SU-DHL-6 (cell line): ENCODE measurements at regions not wholly inside any gene's neighbourhood (a gene's known extent, or its start where the extent isn't known, plus 50 kb on each side); places are given as distances from the start of the nearest gene placed in this dataset.

Experiments
- H2AFZ ChIP-seq: fragments of 200-600 bp; sonication (generic); 2 replicates; pipeline ENCODE4 v1.6.1; 2014; ENCODE audit warnings: low read depth, mild to moderate bottlenecking, moderate library complexity, mixed read lengths, antibody characterized with exemption, low read length; ENCODE audit not compliant: severe bottlenecking
- H3F3A ChIP-seq: fragments of 200-600 bp; shearing (Covaris generic); 2 replicates; pipeline ENCODE4 v1.6.0; 2016; ENCODE audit warnings: antibody characterized with exemption, mild to moderate bottlenecking; ENCODE audit not compliant: insufficient read depth
- H3K27ac ChIP-seq: fragments of 200-600 bp; sonication (generic); 2 replicates; pipeline ENCODE4 v1.5.1; 2016; ENCODE audit warnings: low read depth, mild to moderate bottlenecking, low read length, moderate library complexity, mixed read lengths
- H3K27me3 ChIP-seq: fragments of 200-600 bp; sonication (generic), shearing (Covaris generic); 2 replicates; pipeline ENCODE4 v1.6.0; 2014; ENCODE audit warnings: mild to moderate bottlenecking, low read length
- H3K36me3 ChIP-seq: fragments of 200-600 bp; sonication (generic); 2 replicates; pipeline ENCODE4 v1.6.1; 2014; ENCODE audit warnings: mild to moderate bottlenecking, low read length, mixed read lengths
- H3K4me2 ChIP-seq: fragments of 300-600, 200-600 bp; shearing (Covaris generic), sonication (generic); 2 replicates; pipeline ENCODE4 v1.6.0; 2014; ENCODE audit warnings: low read length, low read depth, mild to moderate bottlenecking; ENCODE audit not compliant: poor library complexity, severe bottlenecking
- H3K4me3 ChIP-seq: fragments of 200-600 bp; sonication (generic); 2 replicates; pipeline ENCODE4 v1.5.1; 2014; ENCODE audit warnings: antibody characterized with exemption, low read length, mild to moderate bottlenecking, mixed read lengths; ENCODE audit not compliant: insufficient read depth, poor library complexity, severe bottlenecking
- H3K79me2 ChIP-seq: fragments of 200-600 bp; sonication (generic); 2 replicates; pipeline ENCODE4 v1.6.1; 2014; ENCODE audit warnings: mild to moderate bottlenecking, low read length, moderate library complexity; ENCODE audit not compliant: insufficient read depth
- H3K9ac ChIP-seq: fragments of 200-600 bp; sonication (generic); 2 replicates; pipeline ENCODE4 v1.7.0; 2014; ENCODE audit warnings: mild to moderate bottlenecking, low read length
- H3K9me2 ChIP-seq: fragments of 200-600 bp; sonication (generic); replicated peaks from 2 replicates; pipeline ENCODE4 v1.6.1; 2014; ENCODE audit warnings: low read length; ENCODE audit not compliant: insufficient read depth
- H3K9me3 ChIP-seq: fragments of 200-600 bp; sonication (generic); 2 replicates; pipeline ENCODE4 v1.6.1; 2014; ENCODE audit warnings: low read length, mixed read lengths; ENCODE audit not compliant: insufficient read depth
- H4K20me1 ChIP-seq: fragments of 200-600 bp; sonication (generic); 2 replicates; pipeline ENCODE4 v1.6.1; 2014; ENCODE audit warnings: low read depth, mild to moderate bottlenecking, antibody characterized with exemption, low read length, moderate library complexity, mixed read lengths
- CTCF ChIP-seq: fragments of 200-600 bp; sonication (generic); IDR thresholded peaks from one replicate; pipeline ENCODE4 v1.5.1; 2017; ENCODE audit warnings: antibody characterized with exemption, mild to moderate bottlenecking, low read length, moderate library complexity; ENCODE audit not compliant: insufficient read depth, poor library complexity, severe bottlenecking
- EZH2phosphoT487 ChIP-seq: fragments of 200-600 bp; sonication (generic), shearing (Covaris generic); conservative IDR thresholded peaks from 2 replicates; pipeline ENCODE4 v1.6.1; 2018; ENCODE audit warnings: mild to moderate bottlenecking, antibody characterized with exemption, low read length, moderate library complexity, mixed read lengths

GRCh38 chr2:183926433-183926832 lies 671.9 kb upstream of the ZNF804A start:
- no peak overlapping the region for H3K4me3 ChIP-seq
- H3K36me3 ChIP-seq, result no peaks in the 10 kb centered on the region
- no peak for TF ChIP-seq EZH2phosphoT487
- TF ChIP-seq CTCF, result no peak
- no peaks in the 10 kb centered on the region for H3K9me2 ChIP-seq
- no peak overlapping the region for H3K4me2 ChIP-seq
- H3K27me3 ChIP-seq, result no peaks in the 10 kb centered on the region
- H3K79me2 ChIP-seq, result no peaks in the 10 kb centered on the region
- H2AFZ ChIP-seq, result no peak overlapping the region
- H4K20me1 ChIP-seq, result no peaks in the 10 kb centered on the region
- H3K27ac ChIP-seq, result no peak overlapping the region
- no peaks in the 10 kb centered on the region for H3F3A ChIP-seq
- H3K9me3 ChIP-seq, result no peaks in the 10 kb centered on the region
- no peak overlapping the region for H3K9ac ChIP-seq

GRCh38 chr2:183927406-183928325 lies 670.7 kb upstream of the ZNF804A start:
- H3K4me3 ChIP-seq, result no peak overlapping the region
- H3F3A ChIP-seq, result no peaks in the 10 kb centered on the region
- H3K9ac ChIP-seq, result no peak overlapping the region
- no peaks in the 10 kb centered on the region for H3K9me2 ChIP-seq
- H3K27me3 ChIP-seq, result no peaks in the 10 kb centered on the region
- no peaks in the 10 kb centered on the region for H3K9me3 ChIP-seq
- H3K4me2 ChIP-seq, result no peak overlapping the region
- no peak overlapping the region for H2AFZ ChIP-seq
- H4K20me1 ChIP-seq, result no peaks in the 10 kb centered on the region
- H3K27ac ChIP-seq, result no peak overlapping the region
- no peaks in the 10 kb centered on the region for H3K79me2 ChIP-seq
- H3K36me3 ChIP-seq, result no peaks in the 10 kb centered on the region
- TF ChIP-seq EZH2phosphoT487 (no peak), CTCF (no peak)

- H3K27me3 ChIP-seq, result no peaks in the 10 kb centered on the region
- no peaks in the 10 kb centered on the region for H3K36me3 ChIP-seq
- no peaks in the 10 kb centered on the region for H3F3A ChIP-seq
- H4K20me1 ChIP-seq, result no peaks in the 10 kb centered on the region
- H3K4me3 ChIP-seq, result no peak overlapping the region
- H3K9me2 ChIP-seq, result no peaks in the 10 kb centered on the region
- H3K79me2 ChIP-seq, result no peaks in the 10 kb centered on the region
- no peak overlapping the region for H2AFZ ChIP-seq
- peaks cover 4% of the 10 kb centered on the region; the same call in 1 of the 2 replicates for H3K9me3 ChIP-seq
- H3K9ac ChIP-seq, result no peak overlapping the region
- no peak overlapping the region for H3K4me2 ChIP-seq
- TF ChIP-seq EZH2phosphoT487 (no peak), CTCF (no peak)
- no peak overlapping the region for H3K27ac ChIP-seq
Observed at GRCh38 chr2:183935005-183935404, 663.3 kb upstream of the ZNF804A start.
